Activated CD4-positive, alpha-beta T cell treated with anti-CD3 and anti-CD28 coated beads for 48 hours (primary cell): ENCODE measurements at regions not wholly inside any gene's neighbourhood (a gene's known extent, or its start where the extent isn't known, plus 50 kb on each side); places are given as distances from the start of the nearest gene placed in this dataset.
"Not testable (repeated sequence)": the region's sequence is repeated elsewhere in the genome, so short reads cannot be mapped to it uniquely, and the experiment has no call there.

ENCODE experiments used
- DNase-seq: peaks from one replicate; pipeline ENCODE4 v3.0.0-alpha.2; 2020

DNA sequence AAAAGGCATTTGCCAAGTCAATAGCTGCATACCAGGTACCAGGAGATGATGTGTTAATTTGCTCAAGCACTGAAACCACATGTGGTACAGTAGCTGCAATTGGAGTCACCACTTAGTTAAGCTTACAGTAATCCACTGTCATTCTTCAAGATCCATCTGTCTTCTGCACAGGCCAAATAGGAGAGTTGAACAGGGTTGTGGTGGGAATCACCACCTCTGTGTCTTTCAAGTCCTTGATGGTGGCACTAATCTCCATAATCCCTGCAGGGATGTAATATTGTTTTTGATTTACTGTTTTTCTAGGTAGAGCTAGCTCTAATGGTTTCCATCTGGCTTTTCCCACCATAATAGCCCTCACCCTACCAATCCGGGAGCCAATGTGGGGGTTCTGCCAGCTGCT, 91.9 kb downstream of the FCRL5 start:
- no peak for DNase-seq

DNA sequence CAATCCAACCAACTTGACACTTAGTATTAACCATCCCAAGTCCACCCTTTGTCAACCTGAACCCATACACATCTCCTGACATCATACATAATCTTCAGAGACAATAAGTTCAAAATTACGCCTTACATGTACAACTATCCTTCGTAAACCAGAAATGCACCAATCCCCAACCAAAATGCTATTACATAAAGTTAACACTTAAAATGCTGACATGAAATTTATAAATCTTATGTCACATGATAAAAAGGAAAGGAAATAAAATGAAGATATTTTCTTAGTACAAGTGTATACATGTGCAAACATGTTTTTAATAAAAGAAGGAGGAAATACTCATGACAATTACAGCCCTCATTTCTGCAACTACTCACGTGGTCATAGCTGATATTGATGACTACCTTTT, 95.0 kb downstream of the FCRL5 start:
- no peak for DNase-seq

DNA sequence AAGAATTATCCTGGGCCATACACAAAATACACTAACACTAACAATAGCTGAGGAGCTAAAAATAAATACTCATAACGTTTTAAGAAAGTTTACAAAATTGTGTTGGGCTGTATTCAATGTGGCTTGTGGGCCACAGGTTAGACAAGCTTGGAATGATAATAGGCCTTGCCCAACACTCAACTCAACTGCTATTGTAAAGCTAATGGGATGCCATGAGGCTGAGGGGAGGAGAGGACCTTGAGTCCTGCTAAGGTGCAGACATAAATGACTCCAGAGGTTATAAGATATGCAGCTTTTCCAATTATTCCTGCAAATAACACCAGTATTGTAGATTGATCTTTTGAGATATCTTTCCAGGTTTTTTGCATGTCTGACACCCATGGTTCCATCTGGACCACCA, 97.0 kb downstream of the FCRL5 start:
- DNase-seq, result no peak

DNA sequence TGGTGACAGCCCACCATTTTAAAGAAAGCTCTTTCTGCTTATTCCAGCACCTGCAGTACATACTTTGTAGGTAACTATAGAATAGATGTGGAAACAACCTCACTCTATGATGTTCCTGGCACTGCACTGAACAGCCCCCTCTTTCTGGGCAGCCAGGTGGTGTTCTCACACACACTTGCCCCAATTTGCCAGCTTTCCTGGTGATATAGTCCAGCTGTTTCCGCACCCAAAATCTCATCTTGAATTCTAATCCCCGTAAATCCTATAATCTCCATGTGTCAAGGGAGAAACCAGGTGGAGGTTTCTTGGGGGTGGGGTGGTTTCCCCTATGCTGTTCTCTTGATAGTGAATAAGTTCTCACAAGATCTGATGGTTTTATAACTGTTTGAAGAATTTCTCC, 102.2 kb downstream of the FCRL5 start:
- DNase-seq, result no peak

DNA sequence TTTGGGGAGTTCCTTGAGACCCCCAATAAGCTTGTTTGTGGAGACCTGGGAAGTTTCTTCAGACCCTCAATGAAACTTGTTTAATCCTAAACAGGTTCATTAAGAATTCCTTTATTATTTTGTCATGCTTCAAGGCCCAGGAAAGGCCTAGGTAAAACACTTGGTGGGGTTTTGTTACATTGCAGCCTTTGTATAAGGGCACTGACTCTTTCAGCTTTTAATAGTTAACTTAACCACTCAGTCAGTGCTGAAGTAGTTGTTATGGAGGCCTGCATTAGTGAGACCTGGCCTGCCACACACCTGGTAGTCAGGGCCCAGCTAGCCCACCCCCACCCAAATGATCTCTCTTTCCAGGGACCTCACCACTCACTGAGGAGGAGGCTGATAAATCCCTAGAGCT, 103.7 kb downstream of the FCRL5 start:
- DNase-seq, result no peak

DNA sequence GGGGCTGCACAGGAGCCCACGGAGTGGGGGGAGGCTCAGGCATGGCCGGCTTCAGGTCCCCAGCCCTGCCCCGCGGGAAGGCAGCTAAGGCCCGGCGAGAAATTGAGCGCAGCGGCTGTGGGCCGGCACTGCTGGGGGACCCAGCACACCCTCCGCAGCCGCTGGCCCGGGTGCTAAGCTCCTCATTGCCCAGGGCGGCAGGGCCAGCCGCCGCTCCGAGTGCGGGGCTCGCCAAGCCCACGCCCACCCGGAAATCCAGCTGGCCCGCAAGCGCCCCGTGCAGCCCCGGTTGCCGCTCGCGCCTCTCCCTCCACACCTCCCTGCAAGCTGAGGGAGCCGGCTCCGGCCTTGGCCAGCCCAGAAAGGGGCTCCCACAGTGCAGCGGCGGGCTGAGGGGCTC, 106.0 kb downstream of the FCRL5 start:
- DNase-seq, result not testable (repeated sequence)

DNA sequence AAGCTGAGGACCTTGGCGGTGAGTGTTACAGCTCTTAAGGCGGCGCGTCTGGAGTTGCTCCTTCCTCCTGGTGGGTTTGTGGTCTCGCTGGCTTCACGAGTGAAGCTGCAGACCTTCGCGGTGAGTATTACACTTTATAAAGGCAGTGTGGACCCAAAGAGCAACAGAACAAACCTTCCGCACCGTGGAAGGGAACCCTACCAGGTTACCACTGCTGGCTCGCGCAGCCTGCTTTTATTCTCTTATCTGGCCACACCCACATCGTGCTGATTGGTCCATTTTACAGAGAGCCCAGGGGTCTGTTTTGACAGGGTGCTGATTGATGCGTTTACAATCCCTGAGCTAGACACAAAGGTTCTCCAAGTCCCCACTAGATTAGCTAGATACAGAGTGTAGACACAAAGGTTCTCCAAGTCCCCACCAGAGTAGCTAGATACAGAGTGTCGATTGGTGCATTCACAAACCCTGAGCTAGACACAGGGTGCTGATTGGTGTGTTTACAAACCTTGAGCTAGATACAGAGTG, 106.6 kb downstream of the FCRL5 start:
- DNase-seq, result not testable (repeated sequence)

- no peak for DNase-seq
Observed at GRCh38 chr1:157442065-157442464, 110.2 kb downstream of the FCRL5 start.

DNA sequence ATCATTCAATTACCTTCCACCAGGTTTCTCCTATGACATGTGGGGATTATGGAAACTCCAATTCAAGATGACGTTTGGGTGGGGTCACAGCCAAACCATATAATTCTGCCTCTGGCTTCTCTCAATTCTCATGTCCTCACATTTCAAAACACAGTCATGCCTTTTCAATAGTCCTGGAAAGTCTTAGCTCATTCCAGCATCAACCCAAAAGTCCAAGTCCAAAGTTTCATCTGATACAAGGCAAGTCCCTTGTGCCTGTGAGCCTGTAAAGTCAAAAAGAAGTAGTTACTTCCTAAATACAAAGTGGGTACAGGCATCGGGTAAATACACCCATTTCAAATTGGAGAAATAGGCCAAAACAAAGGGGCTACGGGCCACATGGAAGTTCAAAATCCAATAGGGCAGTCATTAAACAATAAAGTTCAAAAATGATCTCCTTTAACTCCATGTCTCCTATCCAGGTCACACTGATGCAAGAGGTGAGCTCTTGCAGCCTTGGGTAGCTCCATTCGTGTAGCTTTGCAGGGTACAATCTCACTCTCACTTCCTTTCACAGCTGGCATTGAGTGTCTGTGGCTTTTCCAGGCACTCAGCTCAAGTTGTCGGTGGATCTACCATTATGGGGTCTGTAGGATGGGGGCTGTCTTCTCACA, 112.9 kb downstream of the FCRL5 start:
- no peak for DNase-seq

DNA sequence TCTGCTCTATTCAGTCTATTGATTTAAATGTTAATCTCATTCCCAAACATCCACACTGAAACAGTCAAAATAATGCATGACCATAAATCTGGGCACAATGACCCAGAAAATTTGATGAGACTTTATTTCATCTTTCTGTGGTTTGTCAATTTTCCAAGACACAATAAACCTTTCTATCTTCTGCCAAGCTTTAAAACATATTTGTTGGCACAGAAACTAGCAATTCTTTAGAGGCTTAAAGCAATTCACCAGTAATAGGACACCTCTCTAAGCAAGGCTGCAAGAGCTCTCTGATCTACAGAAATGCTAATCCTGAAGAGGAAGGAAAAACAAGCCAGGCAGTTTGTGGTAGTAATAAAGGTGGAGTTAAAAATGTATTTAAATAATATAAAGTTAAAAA, 113.7 kb downstream of the FCRL5 start:
- DNase-seq, result no peak

- DNase-seq, result no peak
Observed at GRCh38 chr1:157438146-157438545, 114.2 kb downstream of the FCRL5 start.

- DNase-seq, result no peak
Observed at GRCh38 chr1:157437296-157437695, 115.0 kb downstream of the FCRL5 start.

GRCh38 chr1:157431751-157432150, 120.6 kb downstream of the FCRL5 start:
- no peak for DNase-seq

DNA sequence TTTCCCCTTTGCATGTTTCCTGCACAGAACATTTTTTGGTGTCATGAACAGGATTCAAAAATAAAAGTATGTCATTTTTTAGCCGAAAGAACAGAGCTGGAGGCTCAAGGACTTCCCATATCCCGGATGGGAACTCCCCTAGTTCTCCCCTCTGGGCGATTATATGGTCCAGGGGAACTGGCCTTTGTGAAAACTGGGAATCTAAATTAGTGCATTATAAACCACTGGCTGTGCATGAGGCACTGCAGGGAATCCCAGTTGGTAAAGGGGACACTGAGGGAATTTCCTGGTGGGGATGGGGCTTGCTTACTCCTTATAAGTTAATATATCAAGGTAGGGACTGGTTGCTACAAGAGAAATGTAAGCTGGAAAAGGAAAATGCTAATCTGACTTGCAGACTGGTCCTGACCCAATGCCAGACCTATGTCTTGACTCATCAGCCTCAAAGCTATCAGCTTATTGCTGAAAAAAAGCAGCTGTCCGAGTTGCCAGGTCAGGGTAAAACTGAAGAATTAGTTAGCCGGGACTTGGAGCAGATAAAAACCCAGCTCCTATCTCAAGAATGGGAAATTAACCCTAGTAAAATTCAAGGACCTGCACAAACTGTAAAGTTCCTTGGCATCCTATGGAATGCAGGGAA, 122.6 kb downstream of the FCRL5 start:
- DNase-seq, result no peak

- not testable (repeated sequence) for DNase-seq
Observed at GRCh38 chr1:157423764-157424163, 128.6 kb downstream of the FCRL5 start.

DNA sequence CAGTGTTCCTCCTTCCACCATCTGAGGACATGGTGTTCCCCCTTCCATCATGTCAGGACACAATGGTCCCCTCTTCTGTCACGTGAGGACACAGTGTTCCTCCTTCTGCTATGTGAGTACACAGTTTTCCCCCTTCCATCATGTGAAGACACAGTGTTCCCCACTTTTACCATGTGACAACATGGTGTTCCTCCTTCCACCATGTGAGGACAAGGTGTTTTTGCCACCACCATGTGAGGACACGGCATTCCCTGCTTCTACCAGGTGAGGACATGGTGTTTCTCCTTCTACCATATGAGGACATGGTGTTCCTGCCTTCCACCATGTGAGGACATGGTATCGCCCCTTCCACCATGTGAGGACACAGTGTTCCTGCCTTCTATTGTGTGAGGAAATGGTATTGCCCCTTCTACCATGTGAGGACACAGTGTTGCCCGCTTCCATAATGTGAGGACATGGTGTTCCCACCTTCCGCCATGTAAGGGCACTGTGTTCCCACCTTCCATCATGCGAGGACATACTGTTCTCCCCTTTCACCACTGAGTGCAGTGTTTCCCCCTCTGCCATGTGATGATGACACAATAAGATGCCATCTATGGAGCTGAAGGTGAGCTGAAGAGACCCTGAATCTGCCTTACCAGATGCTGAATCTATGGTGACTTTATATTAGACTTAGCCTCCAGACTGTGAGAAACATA, 132.3 kb downstream of the FCRL5 start:
- no peak for DNase-seq

DNA sequence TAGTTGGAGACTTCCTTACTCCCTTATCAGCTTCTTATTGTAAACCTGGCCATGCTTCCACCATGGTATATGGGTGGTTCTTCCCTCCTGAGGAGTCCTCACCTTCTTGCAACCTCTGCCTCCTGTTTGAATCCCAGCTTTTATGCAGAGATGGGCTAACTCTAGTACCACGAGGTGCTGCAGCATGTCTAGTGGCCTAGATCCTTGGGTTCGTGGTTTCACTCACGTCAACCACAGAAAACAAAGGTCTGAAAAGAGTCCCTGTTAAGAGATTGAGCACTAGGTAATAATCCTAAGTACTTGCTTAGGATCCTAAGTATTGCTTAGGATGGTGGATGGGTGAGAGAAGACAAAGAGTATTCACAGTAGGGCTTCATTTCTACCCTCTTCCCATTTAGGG, 133.7 kb downstream of the FCRL5 start:
- no peak for DNase-seq

DNA sequence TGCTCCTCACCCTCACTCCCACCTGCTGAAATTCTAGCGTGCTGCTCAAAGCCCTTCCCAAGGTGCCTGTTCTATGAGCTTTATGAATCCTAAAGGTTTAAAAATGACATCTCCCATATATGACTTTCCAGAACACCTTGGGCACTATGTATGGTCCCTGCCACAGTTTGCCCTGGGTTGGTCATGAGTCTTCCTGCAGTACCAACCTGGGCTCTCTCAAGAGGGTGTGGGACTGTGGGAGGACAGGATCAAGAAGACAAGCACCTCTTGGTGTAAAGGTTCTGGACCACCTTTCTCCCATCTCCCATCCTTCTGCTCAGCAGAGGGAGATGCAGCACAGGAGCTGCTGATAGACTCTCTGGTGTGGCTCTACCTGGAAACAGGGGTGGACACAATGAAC, 134.1 kb downstream of the FCRL5 start:
- DNase-seq, result no peak

DNA sequence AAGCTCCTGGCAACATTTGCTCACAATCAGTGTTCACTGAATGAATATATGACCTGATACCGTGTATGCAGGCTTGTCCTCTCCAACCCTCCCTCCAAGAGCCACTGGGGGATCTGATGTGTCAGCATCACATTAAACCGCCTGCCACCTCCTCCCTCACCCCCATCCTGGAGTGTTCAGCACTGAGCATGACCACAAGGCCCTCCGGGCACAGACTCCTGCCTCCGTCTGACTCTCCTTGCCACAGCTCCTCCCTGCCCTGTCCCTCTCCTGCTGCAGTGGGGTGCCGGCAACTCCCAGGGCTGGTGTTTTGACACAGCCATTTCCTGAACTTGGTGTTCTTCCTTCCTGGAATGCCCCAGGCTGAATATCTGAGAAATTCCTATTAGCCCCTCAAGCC, 136.7 kb downstream of the FCRL5 start:
- no peak for DNase-seq

- DNase-seq, result no peak
Observed at GRCh38 chr1:157412308-157412707, 140.0 kb downstream of the FCRL5 start.

- DNase-seq, result no peak
Observed at GRCh38 chr1:157411769-157412168, 140.5 kb downstream of the FCRL5 start.

DNA sequence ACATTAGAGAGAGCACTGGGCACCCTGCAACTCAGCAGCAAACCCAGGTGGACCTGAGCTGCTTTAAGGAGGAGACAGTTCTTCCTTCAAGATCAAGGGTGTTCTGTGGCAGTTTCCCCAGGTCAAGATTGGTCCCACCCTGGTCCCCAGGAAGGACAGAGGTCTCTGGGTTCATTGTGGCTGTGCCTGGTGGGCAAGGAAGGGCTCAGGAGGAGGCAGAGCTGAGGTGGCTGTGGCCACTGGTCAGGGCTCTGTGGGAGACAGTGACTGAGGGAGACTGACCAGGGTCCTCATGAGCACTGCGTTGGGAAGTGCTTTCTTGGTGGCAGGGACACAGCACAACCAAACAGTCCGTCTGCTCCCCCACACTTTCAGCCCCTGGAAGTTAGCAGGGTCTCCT, 141.3 kb downstream of the FCRL5 start:
- no peak for DNase-seq

DNA sequence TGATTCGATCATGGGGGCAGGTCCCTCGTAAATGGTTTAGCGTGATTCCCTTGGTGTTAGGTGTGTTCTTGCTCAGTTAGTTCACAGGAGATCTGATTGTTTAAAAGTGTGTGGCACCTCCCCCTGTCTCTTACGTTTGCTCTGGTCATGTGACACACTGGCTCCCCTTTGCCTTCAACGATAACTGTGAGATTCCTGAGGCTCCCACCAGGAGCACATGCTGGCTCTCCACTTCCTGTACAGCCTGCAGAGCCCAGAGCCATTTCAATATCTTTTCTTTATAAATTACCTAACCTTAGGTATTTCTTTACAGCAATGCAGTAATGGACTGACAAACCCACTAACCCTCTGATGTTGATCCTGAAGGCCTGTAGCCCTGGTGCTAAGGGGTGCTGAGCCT, 141.9 kb downstream of the FCRL5 start:
- DNase-seq, result no peak

- DNase-seq, result no peak
Observed at GRCh38 chr1:157409927-157410326, 142.4 kb downstream of the FCRL5 start.
